ENCODE measurements at regions not wholly inside any gene's neighbourhood (a gene's known extent, or its start where the extent isn't known, plus 50 kb on each side); places are given as distances from the start of the nearest gene placed in this dataset.

DNA sequence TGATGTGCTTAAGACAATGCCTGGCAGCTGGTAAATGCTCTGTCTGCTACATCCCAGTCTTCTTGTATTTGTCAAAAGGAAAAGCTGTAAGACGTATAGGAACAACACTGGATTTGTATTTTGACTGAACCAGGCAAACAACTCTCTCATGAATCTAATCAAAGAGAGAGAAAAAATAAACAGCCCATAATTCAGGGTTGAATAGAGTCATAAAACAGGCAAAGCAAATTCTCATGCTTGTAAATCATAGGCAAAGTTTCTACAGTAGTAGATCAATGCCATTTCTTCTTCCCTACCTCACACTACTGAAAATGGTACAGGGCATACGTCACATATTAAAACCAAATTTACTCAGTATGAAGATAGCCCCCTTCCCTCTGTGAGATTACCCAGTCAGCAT is 166.3 kb downstream of the SKIDA1 start:
- Histone ChIP-seq H2BK15ac (ENCODE audit: low read length) (no peak overlapping the region), H3K14ac (ENCODE audit: insufficient read length) (no peak overlapping the region), H3K23ac (ENCODE audit: insufficient read length) (no peak overlapping the region), H3K79me2 (ENCODE audit: control insufficient read depth in 1 of 2, insufficient read depth in 2 of 2, low read length in 2 of 2) (no peaks in the 10 kb centered on the region), H3K56ac (replicated peaks; ENCODE audit: insufficient read length, low read depth, low read length) (no peak overlapping the region), H3K4me1 (replicated peaks in 1 of 4; ENCODE audit: control insufficient read depth in 3 of 4, insufficient read depth in 4 of 4, low read length in 3 of 4) (peaks cover 0 to 10% (median 2%) of the 10 kb centered on the region in 4 experiments; a peak in 3 of 7 replicates), H3K27me3 (replicated peaks in 1 of 4; ENCODE audit: control insufficient read depth in 3 of 4, extremely low read depth in 1 of 4, insufficient read depth in 3 of 4, low read length in 3 of 4) (no peaks in the 10 kb centered on the region), H3K27ac (ENCODE audit: low read depth, low read length) (no peak overlapping the region), H3K79me1 (ENCODE audit: low read depth, low read length) (no peaks in the 10 kb centered on the region), H4K91ac (replicated peaks; ENCODE audit: insufficient read length, low read length) (no peak overlapping the region), H3K18ac (ENCODE audit: extremely low read depth, low read length) (no peak overlapping the region), H2AK5ac (ENCODE audit: low read depth, low read length) (no peak overlapping the region), H3K23me2 (ENCODE audit: low read depth, low read length) (no peaks in the 10 kb centered on the region; the same call in 1 of the 2 replicates), H3K4ac (replicated peaks; ENCODE audit: insufficient read length, low read depth, low read length) (no peak overlapping the region), H3K9ac (replicated peaks in 1 of 4; ENCODE audit: extremely low read depth in 1 of 4, low read depth in 3 of 4, low read length in 3 of 4) (no peak overlapping the region), H4K20me1 (replicated peaks in 1 of 2; ENCODE audit: control insufficient read depth in 1 of 2, insufficient read depth in 2 of 2, low read length in 2 of 2) (no peaks in the 10 kb centered on the region), H2BK20ac (ENCODE audit: low read length) (no peak overlapping the region), H3K9me3 (ENCODE audit: insufficient read depth in 2 of 2, low read depth in 1 of 2, low read length in 1 of 2) (no peaks in the 10 kb centered on the region), H2BK120ac (replicated peaks; ENCODE audit: low read depth, low read length) (no peak overlapping the region), H3K36me3 (ENCODE audit: control insufficient read depth in 2 of 4, insufficient read depth in 4 of 4, low read length in 3 of 4) (no peaks in the 10 kb centered on the region), H2AFZ (ENCODE audit: low read length) (no peak overlapping the region), H2BK12ac (ENCODE audit: low read depth, low read length) (no peak overlapping the region), H4K8ac (ENCODE audit: extremely low read depth, insufficient read depth, low read length) (no peak overlapping the region), H3K4me2 (ENCODE audit: insufficient read depth in 1 of 2, low read depth in 2 of 2, low read length in 2 of 2) (no peak overlapping the region), H2BK5ac (ENCODE audit: low read depth, low read length) (no peak overlapping the region), H4K5ac (ENCODE audit: insufficient read length, low read depth, low read length) (no peak overlapping the region), H3K4me3 (ENCODE audit: extremely low read depth in 1 of 4, insufficient read depth in 2 of 4, low read depth in 3 of 4, low read length in 4 of 4) (no peak overlapping the region)
- WGBS, 2 experiments (ENCODE audit: extremely low coverage in 1 of 2, insufficient coverage in 1 of 2, insufficient read length in 1 of 2, insufficient replicate concordance in 2 of 2, low coverage in 1 of 2, low lambda C conversion rate in 2 of 2, missing lambda C conversion rate in 1 of 2) = 90% methylated on average over 2 of the region's 2 CpGs; no CpG with 5 or more reads in 1 of the 2 experiments
- ChIA-PET POLR2A (ENCODE audit: partially characterized antibody) (no interaction called here), CTCF (ENCODE audit: partially characterized antibody) (interaction anchor here (1.5 kb wide), 1 partner anchor 11 kb away, joined by 4 read pairs; no protein-coding TSS in a partner anchor)
- DNase-seq (ENCODE audit: low read depth in 1 of 2, low spot score in 2 of 2) (no peak), FAIRE-seq (no peak)
- TF ChIP-seq KDM4A (IDR thresholded peaks at IDR 0.05; ENCODE audit: low read depth, low read length, severe bottlenecking) (no peak), SIN3A (conservative IDR thresholded peaks at IDR 0.05 in 1 of 2, IDR thresholded peaks at IDR 0.05 in 1 of 2; ENCODE audit: low read depth in 1 of 2, low read length in 2 of 2) (no peak), SP1 (IDR thresholded peaks at IDR 0.05; ENCODE audit: low read depth, low read length) (no peak), CREB1 (IDR thresholded peaks at IDR 0.05) (no peak), NANOG (IDR thresholded peaks at IDR 0.05; ENCODE audit: insufficient read depth, low read depth, low read length, poor library complexity, severe bottlenecking) (no peak), POLR2AphosphoS5 (IDR thresholded peaks at IDR 0.05; ENCODE audit: low read depth, low read length) (no peak), PHF8 (conservative IDR thresholded peaks at IDR 0.05; ENCODE audit: low read depth, low read length) (no peak), GTF2F1 (IDR thresholded peaks at IDR 0.05; ENCODE audit: borderline replicate concordance, low read depth, low read length) (no peak), ZNF274 (IDR thresholded peaks at IDR 0.05; ENCODE audit: borderline replicate concordance, extremely low read depth, low read length) (no peak), TAF7 (optimal IDR thresholded peaks at IDR 0.05; ENCODE audit: borderline replicate concordance, low read depth, low read length) (no peak), JUND (IDR thresholded peaks at IDR 0.05; ENCODE audit: low read length) (no peak)
- TF ChIP-seq, protein P1, sequence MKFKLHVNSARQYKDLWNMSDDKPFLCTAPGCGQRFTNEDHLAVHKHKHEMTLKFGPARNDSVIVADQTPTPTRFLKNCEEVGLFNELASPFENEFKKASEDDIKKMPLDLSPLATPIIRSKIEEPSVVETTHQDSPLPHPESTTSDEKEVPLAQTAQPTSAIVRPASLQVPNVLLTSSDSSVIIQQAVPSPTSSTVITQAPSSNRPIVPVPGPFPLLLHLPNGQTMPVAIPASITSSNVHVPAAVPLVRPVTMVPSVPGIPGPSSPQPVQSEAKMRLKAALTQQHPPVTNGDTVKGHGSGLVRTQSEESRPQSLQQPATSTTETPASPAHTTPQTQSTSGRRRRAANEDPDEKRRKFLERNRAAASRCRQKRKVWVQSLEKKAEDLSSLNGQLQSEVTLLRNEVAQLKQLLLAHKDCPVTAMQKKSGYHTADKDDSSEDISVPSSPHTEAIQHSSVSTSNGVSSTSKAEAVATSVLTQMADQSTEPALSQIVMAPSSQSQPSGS (IDR thresholded peaks at IDR 0.05; ENCODE audit: low read length) = no peak
- TF ChIP-seq, protein P2, sequence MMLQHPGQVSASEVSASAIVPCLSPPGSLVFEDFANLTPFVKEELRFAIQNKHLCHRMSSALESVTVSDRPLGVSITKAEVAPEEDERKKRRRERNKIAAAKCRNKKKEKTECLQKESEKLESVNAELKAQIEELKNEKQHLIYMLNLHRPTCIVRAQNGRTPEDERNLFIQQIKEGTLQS (IDR thresholded peaks at IDR 0.05; ENCODE audit: insufficient read depth, low read depth, low read length) = no peak
